Esophagus squamous epithelium (tissue), 5 donors: ENCODE measurements at regions not wholly inside any gene's neighbourhood (a gene's known extent, or its start where the extent isn't known, plus 50 kb on each side); places are given as distances from the start of the nearest gene placed in this dataset.

Source experiments
- DNase-seq: peaks from one replicate; lab custom pipeline; 2025; lab: John Stamatoyannopoulos, UW
- H3K27ac ChIP-seq, 4 donors: fragments of 200-600 bp; sonication (generic); one replicate each; pipeline ENCODE4 v1.5.1; 2016 to 2019; ENCODE audit warnings: mild to moderate bottlenecking in 1 of 4
- H3K27me3 ChIP-seq, 4 donors: fragments of 200-600 bp; sonication (generic); 1 replicate in 3 of 4; 2 replicates in 1 of 4; pipeline versions ENCODE4 v1.5.1 to v1.6.0; 2017 to 2021; ENCODE audit warnings: antibody characterized with exemption in 1 of 4
- H3K36me3 ChIP-seq, 3 donors: fragments of 200-600 bp; sonication (generic); one replicate each; pipeline ENCODE4 v1.5.1; 2016 to 2019
- H3K4me1 ChIP-seq, 3 donors: fragments of 200-600 bp; sonication (generic); one replicate each; pipeline ENCODE4 v1.5.1; 2017 to 2019
- H3K4me3 ChIP-seq, 4 donors: fragments of 200-600 bp; sonication (generic); 1 replicate in 3 of 4; 2 replicates in 1 of 4; pipeline ENCODE4 v1.5.1; 2016 to 2019; ENCODE audit warnings: mild to moderate bottlenecking in 2 of 4, moderate library complexity in 1 of 4
- H3K9me3 ChIP-seq, 3 donors: fragments of 200-600 bp; sonication (generic); one replicate each; pipeline ENCODE4 v1.5.1; 2016 to 2019
- CTCF ChIP-seq, 6 experiments: fragments of 450-650 bp in 4 of 6; fragments of 200-600 bp in 2 of 6; sonication (generic) in 2 of 6; IDR thresholded peaks; one replicate each; pipeline ENCODE4 v1.5.1; 2016 to 2019; ENCODE audit warnings: antibody characterized with exemption in 6 of 6, mild to moderate bottlenecking in 4 of 6, moderate library complexity in 4 of 6
- POLR2A ChIP-seq, 4 donors: fragments of 450-650 bp; IDR thresholded peaks; one replicate each; pipeline ENCODE4 v1.6.1; 2017; ENCODE audit warnings: antibody characterized with exemption in 4 of 4, mild to moderate bottlenecking in 4 of 4, moderate library complexity in 3 of 4
- WGBS, 2 donors: methylation state at CpG; one replicate each; pipeline ENCODE4 v1.1.5; 2018; 5-methylcytosine and 5-hydroxymethylcytosine counted together
- intact Hi-C: fragments of 100-400 bp; cut with DNase I; formaldehyde crosslinking; loops from one replicate; pipeline ENCODE4 v1.15.0; 2022
- donor health status: DM: yes; HTN: yes; CAD: no.

- DNase-seq: no peak
- WGBS, 2 donors: 54 to 60% methylated on average over 4 of the region's 4 CpGs
- H3K36me3 ChIP-seq: no peaks in the 10 kb centered on the region
- no peak for TF ChIP-seq POLR2A (IDR thresholded peaks at IDR 0.05)
- no peak for TF ChIP-seq CTCF (IDR thresholded peaks at IDR 0.05)
- H3K4me3 ChIP-seq: no peak overlapping the region
- no peak overlapping the region for H3K27ac ChIP-seq
- H3K27me3 ChIP-seq: no peaks in the 10 kb centered on the region
- no peaks in the 10 kb centered on the region for H3K4me1 ChIP-seq
- intact Hi-C loops: no loop called here
- H3K9me3 ChIP-seq: no peaks in the 10 kb centered on the region
These were observed 526.7 kb upstream of the AGA start for GRCh38 chr4:177968817-177969442.

- DNase-seq: no peak
- intact Hi-C loops: no loop called here
- H3K4me1 ChIP-seq: no peaks in the 10 kb centered on the region
- H3K4me3 ChIP-seq: no peak overlapping the region
- no peak overlapping the region for H3K27ac ChIP-seq
- H3K27me3 ChIP-seq: no peaks in the 10 kb centered on the region
- TF ChIP-seq POLR2A (IDR thresholded peaks at IDR 0.05): no peak
- TF ChIP-seq CTCF (IDR thresholded peaks at IDR 0.05): no peak
- no peaks in the 10 kb centered on the region for H3K9me3 ChIP-seq
- WGBS, 2 donors: 49 to 63% methylated on average over 1 of the region's 1 CpG
- no peaks in the 10 kb centered on the region for H3K36me3 ChIP-seq
These were observed 532.2 kb upstream of the AGA start for GRCh38 chr4:177974461-177974860.

GRCh38 chr4:177975315-177975987 is 533.2 kb upstream of the AGA start:
- no peaks in the 10 kb centered on the region for H3K36me3 ChIP-seq
- no peak overlapping the region for H3K4me3 ChIP-seq
- intact Hi-C loops: no loop called here
- H3K9me3 ChIP-seq: no peaks in the 10 kb centered on the region
- H3K27me3 ChIP-seq: no peaks in the 10 kb centered on the region
- TF ChIP-seq CTCF (IDR thresholded peaks at IDR 0.05) (no peak), POLR2A (IDR thresholded peaks at IDR 0.05) (no peak)
- H3K27ac ChIP-seq: no peak overlapping the region
- DNase-seq: no peak
- no peaks in the 10 kb centered on the region for H3K4me1 ChIP-seq
- 24 to 37% methylated on average over 2 of the region's 2 CpGs for WGBS, 2 donors

- TF ChIP-seq POLR2A (IDR thresholded peaks at IDR 0.05): no peak
- TF ChIP-seq CTCF (IDR thresholded peaks at IDR 0.05): no peak
- H3K9me3 ChIP-seq: no peaks in the 10 kb centered on the region
- H3K27ac ChIP-seq: no peak overlapping the region
- no peak overlapping the region for H3K4me3 ChIP-seq
- no peaks in the 10 kb centered on the region for H3K4me1 ChIP-seq
- no peaks in the 10 kb centered on the region for H3K36me3 ChIP-seq
- 54 to 63% methylated on average over 1 of the region's 1 CpG for WGBS, 2 donors
- H3K27me3 ChIP-seq: no peaks in the 10 kb centered on the region
- intact Hi-C loops: no loop called here
- no peak for DNase-seq
These were observed 544.0 kb upstream of the AGA start for GRCh38 chr4:177986236-177986635.

- TF ChIP-seq POLR2A (IDR thresholded peaks at IDR 0.05) (no peak), CTCF (IDR thresholded peaks at IDR 0.05) (no peak)
- Histone ChIP-seq H3K4me1 (no peaks in the 10 kb centered on the region), H3K36me3 (no peaks in the 10 kb centered on the region), H3K27me3 (no peaks in the 10 kb centered on the region), H3K9me3 (no peaks in the 10 kb centered on the region), H3K27ac (no peak overlapping the region), H3K4me3 (no peak overlapping the region)
- no peak for DNase-seq
- WGBS, 2 donors: 56 to 57% methylated on average over 1 of the region's 1 CpG
- intact Hi-C loops: no loop called here
These were observed 545.7 kb upstream of the AGA start for GRCh38 chr4:177987896-177988295.
